Ectodermal cell (in vitro differentiated cells): ENCODE measurements at regions not wholly inside any gene's neighbourhood (a gene's known extent, or its start where the extent isn't known, plus 50 kb on each side); places are given as distances from the start of the nearest gene placed in this dataset.

Experiments
- H3K27ac ChIP-seq: 2 replicates; pipeline ENCODE4 v1.7.0; 2013; ENCODE audit warnings: mild to moderate bottlenecking, low read depth, low read length; ENCODE audit not compliant: insufficient read depth, poor library complexity, severe bottlenecking
- H3K27me3 ChIP-seq: 2 replicates; pipeline ENCODE4 v1.7.0; 2013; ENCODE audit warnings: mild to moderate bottlenecking, low read length; ENCODE audit not compliant: insufficient read depth, control insufficient read depth, poor library complexity, severe bottlenecking
- H3K36me3 ChIP-seq: one replicate; pipeline ENCODE4 v1.7.0; 2013; ENCODE audit warnings: low read length; ENCODE audit not compliant: control insufficient read depth, insufficient read depth
- H3K4me1 ChIP-seq: one replicate; pipeline ENCODE4 v1.7.0; 2013; ENCODE audit warnings: low read length; ENCODE audit not compliant: control insufficient read depth, insufficient read depth
- H3K4me3 ChIP-seq: 2 replicates; pipeline ENCODE4 v1.7.0; 2013; ENCODE audit warnings: low read depth, low read length, control low read depth; ENCODE audit not compliant: insufficient read depth
- H3K9me3 ChIP-seq: 2 replicates; pipeline ENCODE4 v1.7.0; 2013; ENCODE audit warnings: mild to moderate bottlenecking, low read length, moderate library complexity; ENCODE audit not compliant: control insufficient read depth
- WGBS, 2 experiments: methylation state at CpG; one replicate each; pipeline ENCODE4 v1.1.7; 2013; ENCODE audit warnings: missing lambda C conversion rate in 2 of 2; 5-methylcytosine and 5-hydroxymethylcytosine counted together

GRCh38 chr11:8793114-8793777 is 110.7 kb downstream of the RPL27A start:
- no peaks in the 10 kb centered on the region for H3K27me3 ChIP-seq
- no peak overlapping the region for H3K4me3 ChIP-seq
- 91 to 98% methylated on average over 4 of the region's 4 CpGs for WGBS, 2 experiments
- no peaks in the 10 kb centered on the region for H3K4me1 ChIP-seq
- H3K9me3 ChIP-seq: no peaks in the 10 kb centered on the region
- no peaks in the 10 kb centered on the region for H3K36me3 ChIP-seq
- H3K27ac ChIP-seq: no peak overlapping the region

- Histone ChIP-seq H3K36me3 (no peaks in the 10 kb centered on the region), H3K9me3 (no peaks in the 10 kb centered on the region), H3K27ac (no peak overlapping the region), H3K4me1 (no peaks in the 10 kb centered on the region), H3K27me3 (no peaks in the 10 kb centered on the region), H3K4me3 (no peak overlapping the region)
- 91 to 92% methylated on average over 5 to 6 of the region's 6 CpGs for WGBS, 2 experiments
Observed at GRCh38 chr11:8794126-8794525, 111.5 kb downstream of the RPL27A start.

- no peaks in the 10 kb centered on the region for H3K36me3 ChIP-seq
- 92 to 94% methylated on average over 2 of the region's 2 CpGs for WGBS, 2 experiments
Observed at GRCh38 chr11:8794677-8795103, 112.1 kb downstream of the RPL27A start.

GRCh38 chr11:8796941-8797340 is 114.0 kb upstream of the AKIP1 start:
- Histone ChIP-seq H3K36me3 (no peaks in the 10 kb centered on the region), H3K4me3 (no peak overlapping the region), H3K27ac (no peak overlapping the region), H3K27me3 (no peaks in the 10 kb centered on the region), H3K4me1 (no peaks in the 10 kb centered on the region), H3K9me3 (no peaks in the 10 kb centered on the region)
- 0% methylated on average over 1 of the region's 1 CpG for WGBS, 2 experiments

More at GRCh38 chr11:8794677-8795103, 112.1 kb downstream of the RPL27A start:
- no peak overlapping the region for H3K27ac ChIP-seq
- no peaks in the 10 kb centered on the region for H3K9me3 ChIP-seq
- H3K27me3 ChIP-seq: no peaks in the 10 kb centered on the region
- no peak overlapping the region for H3K4me3 ChIP-seq
- H3K4me1 ChIP-seq: no peaks in the 10 kb centered on the region

GRCh38 chr11:8799273-8799672 is 111.7 kb upstream of the AKIP1 start:
- no peak overlapping the region for H3K4me3 ChIP-seq
- H3K9me3 ChIP-seq: no peaks in the 10 kb centered on the region
- H3K4me1 ChIP-seq: no peaks in the 10 kb centered on the region
- WGBS, 2 experiments: 92 to 99% methylated on average over 2 of the region's 2 CpGs
- no peaks in the 10 kb centered on the region for H3K27me3 ChIP-seq
- no peaks in the 10 kb centered on the region for H3K36me3 ChIP-seq
- H3K27ac ChIP-seq: no peak overlapping the region

- Histone ChIP-seq H3K27me3 (no peaks in the 10 kb centered on the region), H3K27ac (no peak overlapping the region), H3K4me3 (no peak overlapping the region), H3K36me3 (no peaks in the 10 kb centered on the region), H3K9me3 (no peaks in the 10 kb centered on the region), H3K4me1 (no peaks in the 10 kb centered on the region)
- 88 to 94% methylated on average over 1 of the region's 1 CpG for WGBS, 2 experiments
Observed at GRCh38 chr11:8800520-8801110, 110.4 kb upstream of the AKIP1 start.

GRCh38 chr11:8801121-8801520 is 109.9 kb upstream of the AKIP1 start:
- H3K36me3 ChIP-seq: no peaks in the 10 kb centered on the region
- no peak overlapping the region for H3K27ac ChIP-seq
- H3K4me3 ChIP-seq: no peak overlapping the region
- H3K9me3 ChIP-seq: no peaks in the 10 kb centered on the region
- H3K4me1 ChIP-seq: peaks cover 3% of the 10 kb centered on the region
- no peaks in the 10 kb centered on the region for H3K27me3 ChIP-seq
- WGBS, 2 experiments: 89 to 95% methylated on average over 9 of the region's 9 CpGs

- Histone ChIP-seq H3K27ac (no peak overlapping the region), H3K4me3 (no peak overlapping the region), H3K9me3 (no peaks in the 10 kb centered on the region), H3K36me3 (no peaks in the 10 kb centered on the region), H3K4me1 (peaks cover 15% of the 10 kb centered on the region), H3K27me3 (no peaks in the 10 kb centered on the region)
- 94 to 97% methylated on average over 5 of the region's 5 CpGs for WGBS, 2 experiments
Observed at GRCh38 chr11:8802251-8802650, 108.7 kb upstream of the AKIP1 start.

- no peaks in the 10 kb centered on the region for H3K9me3 ChIP-seq
- H3K27me3 ChIP-seq: no peaks in the 10 kb centered on the region
- H3K27ac ChIP-seq: no peak overlapping the region
- H3K36me3 ChIP-seq: no peaks in the 10 kb centered on the region
- H3K4me1 ChIP-seq: peaks cover 32% of the 10 kb centered on the region
- H3K4me3 ChIP-seq: no peak overlapping the region
- WGBS, 2 experiments: 90% methylated on average over 6 of the region's 6 CpGs
Observed at GRCh38 chr11:8803973-8804372, 107.0 kb upstream of the AKIP1 start.

GRCh38 chr11:8805296-8805695 is 105.7 kb upstream of the AKIP1 start:
- no peaks in the 10 kb centered on the region for H3K36me3 ChIP-seq
- H3K4me3 ChIP-seq: no peak overlapping the region
- WGBS, 2 experiments: 93 to 96% methylated on average over 3 of the region's 3 CpGs
- H3K27me3 ChIP-seq: no peaks in the 10 kb centered on the region
- no peak overlapping the region for H3K27ac ChIP-seq
- H3K4me1 ChIP-seq: peaks cover 42% of the 10 kb centered on the region
- no peaks in the 10 kb centered on the region for H3K9me3 ChIP-seq
